Effector memory CD8-positive, alpha-beta T cell (primary cell): ENCODE measurements at regions not wholly inside any gene's neighbourhood (a gene's known extent, or its start where the extent isn't known, plus 50 kb on each side); places are given as distances from the start of the nearest gene placed in this dataset.
"Not testable (repeated sequence)": the region's sequence is repeated elsewhere in the genome, so short reads cannot be mapped to it uniquely, and the experiment has no call there.

Experiments used
- ATAC-seq: fragments of 150-1000 bp; cut with Tn5 transposase; replicated peaks from 2 replicates; pipeline ENCODE4 v1.10.0; 2021; ENCODE audit warnings: mild to moderate bottlenecking, moderate library complexity
- DNase-seq, 3 experiments: peaks; one replicate each; pipeline ENCODE4 v3.0.0; 2021
- H3K27ac Mint-ChIP-seq, 2 donors: one replicate each; pipeline ENCODE4 v1.8.0; 2022; ENCODE audit warnings: mild to moderate bottlenecking in 2 of 2, mixed read lengths in 2 of 2, moderate library complexity in 2 of 2
- H3K27me3 Mint-ChIP-seq, 2 donors: one replicate each; pipeline ENCODE4 v1.8.0; 2022; ENCODE audit warnings: mixed read lengths in 2 of 2
- H3K36me3 Mint-ChIP-seq: one replicate; pipeline ENCODE4 v1.8.0; 2022; ENCODE audit warnings: mild to moderate bottlenecking, moderate library complexity, mixed read lengths; ENCODE audit not compliant: insufficient read depth
- H3K4me1 Mint-ChIP-seq, 2 donors: one replicate each; pipeline ENCODE4 v1.8.0; 2022; ENCODE audit warnings: low read depth in 2 of 2, mixed read lengths in 2 of 2
- H3K4me3 Mint-ChIP-seq, 2 donors: one replicate each; pipeline ENCODE4 v1.8.0; 2022; ENCODE audit warnings: mild to moderate bottlenecking in 2 of 2, mixed read lengths in 2 of 2, moderate library complexity in 2 of 2
- H3K9me3 Mint-ChIP-seq, 2 donors: one replicate each; pipeline ENCODE4 v1.8.0; 2022; ENCODE audit warnings: mixed read lengths in 2 of 2

GRCh38 chr6:71832110-71832764 is 54.1 kb upstream of the RIMS1 start:
- H3K4me3 Mint-ChIP-seq, ATAC-seq, H3K27me3 Mint-ChIP-seq, H3K36me3 Mint-ChIP-seq, DNase-seq, H3K27ac Mint-ChIP-seq, H3K4me1 Mint-ChIP-seq: not testable (repeated sequence)
- H3K9me3 Mint-ChIP-seq: peaks cover 6 to 14% of the 10 kb centered on the region in 2 donors
